Testis (tissue), 2 donors: ENCODE measurements at regions not wholly inside any gene's neighbourhood (a gene's known extent, or its start where the extent isn't known, plus 50 kb on each side); places are given as distances from the start of the nearest gene placed in this dataset.

Experiments used
- POLR2A ChIP-seq: fragments of 450-650 bp; IDR thresholded peaks from one replicate; pipeline ENCODE4 v1.6.1; 2017; ENCODE audit warnings: antibody characterized with exemption, mild to moderate bottlenecking, moderate library complexity
- TF ChIP-seq, protein P1 (sequence below), 3 experiments: fragments of 450-650 bp in 2 of 3; fragments of 200-600 bp in 1 of 3; sonication (generic) in 1 of 3; IDR thresholded peaks; one replicate each; pipeline ENCODE4 v1.5.1; 2016 to 2019; ENCODE audit warnings: antibody characterized with exemption in 3 of 3, mild to moderate bottlenecking in 2 of 3, moderate library complexity in 1 of 3

DNA sequence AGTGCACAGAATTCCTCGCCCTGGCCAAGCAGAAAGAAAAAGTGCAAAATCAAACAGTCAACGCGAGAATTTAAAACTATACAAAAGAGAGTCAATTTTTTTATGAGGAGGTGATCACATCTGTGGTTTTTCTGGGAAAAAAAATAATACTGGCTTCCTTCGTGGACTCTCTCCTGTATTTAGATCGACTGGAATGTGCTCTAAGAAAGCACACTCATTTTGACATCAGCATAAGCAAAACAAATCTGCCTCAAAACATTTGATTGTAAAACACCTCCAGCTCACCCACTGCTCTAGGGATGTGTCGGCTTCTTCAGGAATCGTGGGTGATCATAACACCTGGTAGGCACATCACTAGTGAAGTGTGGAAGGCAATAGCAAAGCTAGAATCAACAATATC, 417.4 kb upstream of the FAT1 start:
- TF ChIP-seq, protein P1, sequence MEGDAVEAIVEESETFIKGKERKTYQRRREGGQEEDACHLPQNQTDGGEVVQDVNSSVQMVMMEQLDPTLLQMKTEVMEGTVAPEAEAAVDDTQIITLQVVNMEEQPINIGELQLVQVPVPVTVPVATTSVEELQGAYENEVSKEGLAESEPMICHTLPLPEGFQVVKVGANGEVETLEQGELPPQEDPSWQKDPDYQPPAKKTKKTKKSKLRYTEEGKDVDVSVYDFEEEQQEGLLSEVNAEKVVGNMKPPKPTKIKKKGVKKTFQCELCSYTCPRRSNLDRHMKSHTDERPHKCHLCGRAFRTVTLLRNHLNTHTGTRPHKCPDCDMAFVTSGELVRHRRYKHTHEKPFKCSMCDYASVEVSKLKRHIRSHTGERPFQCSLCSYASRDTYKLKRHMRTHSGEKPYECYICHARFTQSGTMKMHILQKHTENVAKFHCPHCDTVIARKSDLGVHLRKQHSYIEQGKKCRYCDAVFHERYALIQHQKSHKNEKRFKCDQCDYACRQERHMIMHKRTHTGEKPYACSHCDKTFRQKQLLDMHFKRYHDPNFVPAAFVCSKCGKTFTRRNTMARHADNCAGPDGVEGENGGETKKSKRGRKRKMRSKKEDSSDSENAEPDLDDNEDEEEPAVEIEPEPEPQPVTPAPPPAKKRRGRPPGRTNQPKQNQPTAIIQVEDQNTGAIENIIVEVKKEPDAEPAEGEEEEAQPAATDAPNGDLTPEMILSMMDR (IDR thresholded peaks at IDR 0.05): no peak
- TF ChIP-seq POLR2A: no peak
